Pancreas (tissue), 10 donors: ENCODE measurements at regions not wholly inside any gene's neighbourhood (a gene's known extent, or its start where the extent isn't known, plus 50 kb on each side); places are given as distances from the start of the nearest gene placed in this dataset.

Experiments
- ATAC-seq, 4 donors: fragments of 200-7000 bp; cut with Tn5 transposase; one replicate each; pipeline versions ENCODE4 v1.8.0 to v1.9.1; 2020; ENCODE audit warnings: mild to moderate bottlenecking in 4 of 4, moderate library complexity in 4 of 4
- DNase-seq, 6 donors: peaks; one replicate each; pipeline ENCODE4 v3.0.0-alpha.2; 2020
- FAIRE-seq: peaks from 2 replicates; lab custom pipeline; 2012; peaks lifted over from hg19 to GRCh38; lab: Jason Lieb, UNC
- H3K27ac ChIP-seq, 4 donors: fragments of 200-600 bp; sonication (generic); 1 replicate in 3 of 4; 2 replicates in 1 of 4; pipeline versions ENCODE4 v1.5.0 to v1.8.0; 2020
- H3K27me3 ChIP-seq, 4 donors: fragments of 200-600 bp; one replicate each; pipeline ENCODE4 v1.8.0; 2021
- H3K36me3 ChIP-seq, 3 donors: fragments of 200-600 bp; sonication (generic) in 1 of 3; one replicate each; pipeline versions ENCODE4 v1.5.0 to v1.8.0; 2020 to 2021
- H3K4me1 ChIP-seq, 3 donors: fragments of 200-600 bp; one replicate each; pipeline ENCODE4 v1.8.0; 2021
- H3K4me3 ChIP-seq, 4 donors: fragments of 200-600 bp; sonication (generic) in 2 of 4; one replicate each; pipeline versions ENCODE4 v1.5.0 to v1.8.0; 2020 to 2021
- H3K9me3 ChIP-seq, 4 donors: fragments of 200-600 bp; one replicate each; pipeline ENCODE4 v1.8.0; 2021
- CTCF ChIP-seq, 4 donors: fragments of 200-600 bp; sonication (generic) in 3 of 4; IDR thresholded peaks; one replicate each; pipeline versions ENCODE4 v1.5.0 to v1.8.0; 2021; ENCODE audit warnings: antibody characterized with exemption in 4 of 4
- WGBS, 2 donors: extraction: QIAGEN DNeasy Blood & Tissue Kit; methylation state at CpG; one replicate each; pipeline ENCODE4 v1.1.7; 2013; 5-methylcytosine and 5-hydroxymethylcytosine counted together
- intact Hi-C, 3 donors: fragments of 100-400 bp; cut with DNase I; formaldehyde crosslinking; loops; one replicate each; pipeline versions ENCODE4 v1.11.1 to v1.14.2; 2022
- donor health status: healthy with polysubstance abuse.
- donor health status: DM: no; HTN: no; CAD: no; lungs with moderate emphysema.
- donor health status: DM: no; HTN: no; CAD: no.
- donor health status: control.
- donor health status: control.
- donor health status: Bipolar disorder and iron deficiency.
- donor health status: DM: yes; HTN: yes; CAD: no.
- donor health status: DM: no; HTN: no; CAD: no.
- donor health status: DM: no; HTN: no; CAD: no.
- donor health status: DM: yes; HTN: yes; CAD: no.

GRCh38 chr3:137468446-137468845, 295.7 kb upstream of the SOX14 start:
- Histone ChIP-seq H3K27me3 (no peaks in the 10 kb centered on the region), H3K36me3 (no peaks in the 10 kb centered on the region), H3K27ac (no peak overlapping the region), H3K4me1 (no peaks in the 10 kb centered on the region), H3K9me3 (no peaks in the 10 kb centered on the region), H3K4me3 (no peak overlapping the region)
- no peak for FAIRE-seq
- ATAC-seq: no peak
- WGBS, 2 donors: 41 to 42% methylated on average over 7 of the region's 7 CpGs
- no peak for TF ChIP-seq CTCF (IDR thresholded peaks at IDR 0.05)
- intact Hi-C loops: no loop called here
- DNase-seq: no peak

DNA sequence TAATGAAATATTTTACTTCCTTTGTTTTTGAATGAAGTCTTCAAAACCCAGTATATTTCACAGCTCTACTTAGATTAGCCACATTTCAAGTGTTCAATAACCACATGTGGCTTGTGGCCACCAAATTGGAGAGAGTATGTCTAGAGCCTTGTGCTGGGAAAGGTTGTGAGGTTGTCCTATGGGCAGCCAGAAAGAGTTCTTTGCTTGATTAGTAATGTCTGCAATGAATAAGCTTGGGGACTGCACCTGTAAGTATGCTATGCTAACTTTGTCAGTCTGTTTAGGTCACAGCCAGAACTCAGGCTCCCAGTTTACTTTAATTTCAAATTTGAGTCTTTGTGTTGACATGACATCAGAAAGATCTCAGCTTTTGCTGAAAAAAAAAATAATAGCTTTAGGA, 294.9 kb upstream of the SOX14 start:
- TF ChIP-seq CTCF (IDR thresholded peaks at IDR 0.05): no peak
- FAIRE-seq (no peak), ATAC-seq (no peak)

DNA sequence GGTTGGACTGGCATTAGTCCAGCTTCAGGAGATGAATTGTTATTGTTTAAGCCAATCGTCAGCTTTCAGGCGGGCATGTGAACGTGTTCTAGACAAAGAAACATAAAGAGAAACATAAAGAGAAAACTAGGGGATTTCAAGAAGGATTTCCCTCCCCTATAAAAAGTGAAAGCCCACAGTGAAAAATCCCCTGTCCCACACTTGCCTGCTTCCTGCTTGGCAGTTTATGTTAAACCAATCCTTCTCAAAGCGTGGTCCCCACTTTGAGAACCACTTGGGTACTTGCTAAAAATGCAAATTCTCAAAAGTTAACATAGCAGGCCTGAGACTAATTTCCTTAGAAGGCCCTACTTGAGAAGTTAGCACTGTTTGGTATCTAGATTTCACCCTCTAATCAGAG, 293.0 kb upstream of the SOX14 start:
- no peak for FAIRE-seq
- no peak for ATAC-seq
- Histone ChIP-seq H3K27ac (no peak overlapping the region), H3K9me3 (no peaks in the 10 kb centered on the region), H3K4me3 (no peak overlapping the region), H3K27me3 (no peaks in the 10 kb centered on the region), H3K36me3 (no peaks in the 10 kb centered on the region), H3K4me1 (no peaks in the 10 kb centered on the region)
- intact Hi-C loops: no loop called here
- WGBS, 2 donors: 67 to 74% methylated on average over 4 of the region's 4 CpGs
- no peak for TF ChIP-seq CTCF (IDR thresholded peaks at IDR 0.05)
- DNase-seq: no peak

More for the DNA sequence above, 294.9 kb upstream of the SOX14 start:
- no peaks in the 10 kb centered on the region for H3K27me3 ChIP-seq
- no peaks in the 10 kb centered on the region for H3K4me1 ChIP-seq
- no peaks in the 10 kb centered on the region for H3K36me3 ChIP-seq
- intact Hi-C loops: no loop called here
- H3K9me3 ChIP-seq: no peaks in the 10 kb centered on the region
- H3K4me3 ChIP-seq: no peak overlapping the region
- no peak for DNase-seq
- no peak overlapping the region for H3K27ac ChIP-seq

DNA sequence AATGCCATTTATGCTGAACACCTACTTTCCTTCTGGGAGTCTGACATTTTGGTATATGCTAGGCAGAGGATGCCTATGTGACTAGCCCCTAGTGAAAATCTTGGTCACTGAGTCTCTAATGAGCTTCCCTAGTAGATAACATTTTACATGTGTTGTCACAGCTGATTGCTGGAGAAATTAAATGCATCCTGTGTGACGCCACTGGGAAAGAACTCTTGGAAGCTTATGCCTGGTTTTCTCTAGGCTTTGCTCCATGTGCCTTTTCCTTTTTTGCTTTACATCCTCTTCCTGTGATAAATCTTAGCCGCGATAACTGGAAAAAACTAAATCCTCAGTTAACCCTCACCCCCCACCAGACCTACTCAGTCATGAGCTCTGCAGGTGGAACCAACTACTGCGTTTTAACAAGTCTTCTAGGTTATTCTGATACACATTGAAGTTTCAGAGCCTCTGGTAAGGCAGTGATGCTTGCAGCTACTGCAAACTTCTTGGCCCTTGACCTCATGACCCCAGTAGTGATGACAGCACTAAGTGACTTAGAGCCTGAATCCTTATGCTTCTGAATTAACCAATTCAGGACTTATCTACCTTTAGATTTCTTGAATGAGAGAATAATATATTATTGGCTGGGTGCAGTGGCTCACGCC, 292.4 kb upstream of the SOX14 start:
- Histone ChIP-seq H3K27me3 (no peaks in the 10 kb centered on the region), H3K36me3 (no peaks in the 10 kb centered on the region), H3K9me3 (no peaks in the 10 kb centered on the region), H3K4me3 (no peak overlapping the region), H3K4me1 (no peaks in the 10 kb centered on the region), H3K27ac (no peak overlapping the region)
- FAIRE-seq: no peak
- DNase-seq: no peak
- TF ChIP-seq CTCF (IDR thresholded peaks at IDR 0.05): no peak
- WGBS, 2 donors: 62 to 78% methylated on average over 5 of the region's 5 CpGs
- intact Hi-C loops: no loop called here
- ATAC-seq: no peak

- ATAC-seq: no peak
These were observed 286.5 kb upstream of the SOX14 start for GRCh38 chr3:137477614-137478013.

More at GRCh38 chr3:137477614-137478013, 286.5 kb upstream of the SOX14 start:
- no peak for TF ChIP-seq CTCF (IDR thresholded peaks at IDR 0.05)
- intact Hi-C loops: no loop called here
- Histone ChIP-seq H3K4me1 (no peaks in the 10 kb centered on the region), H3K27me3 (no peaks in the 10 kb centered on the region), H3K27ac (no peak overlapping the region), H3K9me3 (no peaks in the 10 kb centered on the region), H3K36me3 (no peaks in the 10 kb centered on the region), H3K4me3 (no peak overlapping the region)
- FAIRE-seq (no peak), DNase-seq (no peak)
- WGBS, 2 donors: 44 to 49% methylated on average over 6 of the region's 6 CpGs
